Stimulated activated CD4-positive, alpha-beta T cell treated with anti-CD3 and anti-CD28 coated beads, Interleukin-1b, Interleukin-23, amount 100 ng/mL, for 48 hours (primary cell): ENCODE measurements at regions not wholly inside any gene's neighbourhood (a gene's known extent, or its start where the extent isn't known, plus 50 kb on each side); places are given as distances from the start of the nearest gene placed in this dataset.

ENCODE experiments used
- DNase-seq: peaks from one replicate; pipeline ENCODE4 v3.0.0-alpha.2; 2020

DNA sequence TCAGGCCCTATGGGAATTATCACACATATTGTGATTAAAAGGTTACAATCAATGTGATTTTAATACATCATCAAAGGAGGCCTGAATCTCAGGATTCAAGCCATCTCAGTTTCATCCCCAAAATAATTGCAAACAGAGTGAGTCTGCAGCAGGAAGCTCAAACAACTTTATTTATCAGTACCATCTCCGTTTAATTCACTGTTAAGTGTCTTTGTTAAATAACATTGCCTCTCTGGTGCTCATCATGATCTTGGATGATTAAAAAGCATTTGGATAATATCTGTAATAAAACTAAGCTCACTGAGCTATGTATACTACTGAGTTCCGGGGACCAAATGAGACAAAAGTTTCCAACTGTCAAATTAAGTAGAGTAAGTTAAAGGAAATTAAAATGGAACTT is 817.8 kb upstream of the CNTNAP5 start:
- no peak for DNase-seq

DNA sequence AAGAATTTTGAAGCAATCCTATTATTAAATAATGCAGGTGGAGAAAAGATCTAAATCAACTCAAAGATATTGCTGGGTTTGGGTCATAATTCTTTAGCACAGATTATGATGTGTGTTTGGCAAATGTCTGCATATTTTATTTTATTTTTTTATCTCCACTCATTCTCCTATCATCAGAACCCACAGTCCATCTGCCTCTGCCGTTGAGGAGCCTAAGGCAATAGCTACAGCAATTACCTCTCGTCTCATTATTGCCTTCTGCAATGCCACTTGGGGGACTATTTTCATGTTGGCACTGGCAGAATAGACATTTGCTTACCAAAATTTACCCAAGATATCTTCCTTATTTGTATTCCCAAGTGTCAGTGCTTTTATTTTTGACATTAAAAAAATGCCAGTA is 815.9 kb upstream of the CNTNAP5 start:
- no peak for DNase-seq

DNA sequence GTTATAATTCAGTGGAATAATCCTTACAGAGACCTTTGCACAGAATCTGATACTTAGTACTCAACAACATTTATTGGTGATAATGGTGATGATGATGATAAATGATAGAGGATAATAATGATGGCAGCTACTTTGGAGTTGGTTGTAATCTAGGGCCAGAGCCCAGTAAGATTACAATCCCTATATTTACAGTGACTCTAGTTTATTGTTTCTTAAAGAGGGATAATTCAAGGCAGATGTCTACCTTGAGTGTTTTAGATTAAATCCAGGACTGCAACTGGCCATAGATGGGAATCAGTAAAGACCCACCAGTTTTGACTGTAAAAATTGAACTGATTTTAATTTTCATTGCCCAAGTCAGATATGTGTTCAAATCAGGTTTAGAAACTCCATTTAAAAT is 813.9 kb upstream of the CNTNAP5 start:
- no peak for DNase-seq

DNA sequence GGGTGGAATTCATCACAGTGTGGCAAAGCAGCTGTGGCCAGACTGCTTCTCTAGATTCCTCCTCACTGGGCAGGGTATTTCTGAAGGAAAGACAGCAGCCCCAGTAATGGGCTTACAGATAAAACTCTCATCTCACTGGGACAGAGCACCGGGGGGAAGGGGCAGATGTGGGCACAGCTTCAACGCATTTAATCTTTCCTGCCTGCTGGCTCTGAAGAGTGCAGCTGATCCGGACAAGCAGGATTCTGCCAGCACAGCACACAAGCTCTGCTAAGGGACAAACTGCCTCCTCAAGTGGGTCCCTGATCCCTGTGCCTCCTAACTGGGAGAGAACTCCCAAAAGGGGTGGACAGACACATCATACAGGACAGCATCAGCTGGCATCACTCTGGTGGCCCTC is 779.9 kb upstream of the CNTNAP5 start:
- DNase-seq, result no peak

DNA sequence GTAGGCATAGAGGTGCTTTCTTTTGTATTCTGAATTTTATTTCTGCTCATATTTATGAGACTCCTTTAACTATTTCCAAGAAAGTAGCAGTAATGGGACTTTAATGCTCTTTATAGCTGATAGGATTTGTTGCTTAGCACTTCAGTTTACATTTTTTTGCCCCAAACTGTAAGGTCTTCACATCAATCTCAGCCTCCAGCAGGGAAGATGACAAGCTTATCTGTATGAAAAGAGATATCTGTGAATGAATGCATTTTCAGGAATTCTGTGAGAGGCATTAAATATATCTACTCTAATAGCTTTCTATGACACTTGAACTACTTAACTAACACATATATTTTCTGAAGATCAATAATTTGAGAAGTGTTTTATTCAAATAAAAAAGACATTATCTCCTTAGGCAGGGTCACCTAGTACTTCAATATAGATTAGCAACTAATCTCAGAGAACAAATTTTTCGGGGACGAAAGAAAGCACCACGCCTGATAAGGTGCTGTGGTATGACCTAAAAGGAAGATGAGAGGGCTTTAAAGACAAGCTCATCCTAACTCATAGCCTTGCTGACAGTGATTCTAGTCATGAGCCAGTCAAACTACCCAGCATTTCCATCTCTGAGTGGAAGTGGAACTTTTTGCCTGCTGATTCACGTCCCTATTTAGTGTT is 766.1 kb upstream of the CNTNAP5 start:
- DNase-seq, result no peak

DNA sequence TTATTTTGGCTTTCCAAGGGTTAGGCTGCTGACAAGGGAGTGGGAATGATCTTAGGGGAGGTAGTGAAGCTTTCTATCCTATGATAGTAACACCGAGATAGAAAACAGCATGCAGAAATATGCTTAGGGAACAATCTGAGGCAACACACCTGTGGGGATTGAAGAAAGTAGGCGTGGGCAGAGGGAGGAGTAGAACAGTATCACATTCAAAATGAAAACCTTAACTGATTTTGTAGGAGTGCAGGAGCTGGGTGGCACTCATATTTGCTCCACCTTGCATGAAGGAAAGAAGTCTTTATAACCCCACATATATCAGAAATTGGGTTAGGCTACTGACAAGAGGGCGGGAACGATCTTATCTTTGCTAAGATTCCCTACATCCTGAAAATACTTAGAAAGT is 762.2 kb upstream of the CNTNAP5 start:
- DNase-seq, result no peak

DNA sequence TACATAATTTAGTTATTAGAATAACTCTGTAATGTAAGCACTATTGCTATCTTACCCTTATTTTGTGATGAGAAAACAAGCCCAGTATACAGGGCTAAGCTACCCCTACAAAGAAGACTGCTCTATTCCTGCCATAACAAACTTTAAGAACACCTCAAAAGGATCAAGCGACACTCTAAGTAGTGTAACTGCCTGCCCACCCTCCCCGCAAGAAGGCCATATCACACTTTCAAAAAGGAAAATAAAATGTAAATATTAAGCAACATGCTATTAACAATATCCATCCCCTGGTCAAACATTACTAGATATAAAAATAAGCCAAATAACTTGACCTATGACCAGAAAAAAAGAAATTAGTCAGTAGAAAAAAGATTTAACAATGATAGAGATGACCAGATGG is 741.7 kb upstream of the CNTNAP5 start:
- no peak for DNase-seq

DNA sequence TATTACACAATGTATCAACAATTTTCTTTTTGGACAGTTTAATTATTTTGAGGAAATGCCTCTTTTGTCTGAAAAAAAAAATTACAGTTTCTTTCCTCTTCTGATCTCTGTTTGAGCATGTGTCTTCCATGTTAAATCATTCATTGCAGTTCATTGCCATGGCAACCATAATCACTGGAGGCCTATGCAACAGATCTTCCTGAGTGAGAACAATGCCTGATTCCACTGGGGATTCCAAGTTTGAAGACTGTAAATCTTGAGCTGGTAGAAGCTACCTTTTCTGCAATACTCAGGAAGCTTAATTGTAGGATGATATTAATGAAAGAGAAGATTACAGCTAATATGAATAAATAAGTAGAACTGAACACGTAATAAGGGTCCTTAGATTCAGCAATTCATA is 721.4 kb upstream of the CNTNAP5 start:
- DNase-seq, result no peak
